Adrenal gland (tissue), 5 donors: ENCODE measurements at regions not wholly inside any gene's neighbourhood (a gene's known extent, or its start where the extent isn't known, plus 50 kb on each side); places are given as distances from the start of the nearest gene placed in this dataset.

Experiments
- POLR2A ChIP-seq, 2 donors: fragments of 450-650 bp; IDR thresholded peaks; one replicate each; pipeline ENCODE4 v1.6.1; 2017; ENCODE audit warnings: antibody characterized with exemption in 2 of 2, mild to moderate bottlenecking in 2 of 2, moderate library complexity in 1 of 2
- TF ChIP-seq, protein P1 (sequence below), 6 experiments: fragments of 450-650 bp in 4 of 6; fragments of 200-600 bp in 2 of 6; sonication (generic) in 1 of 6; IDR thresholded peaks; 1 replicate in 5 of 6; 2 replicates in 1 of 6; pipeline versions ENCODE4 v1.5.1 to v1.8.0; 2016 to 2021; ENCODE audit warnings: antibody characterized with exemption in 6 of 6, mild to moderate bottlenecking in 2 of 6, moderate library complexity in 1 of 6
- donor health status: DM: no; HTN: no; CAD: no.

DNA sequence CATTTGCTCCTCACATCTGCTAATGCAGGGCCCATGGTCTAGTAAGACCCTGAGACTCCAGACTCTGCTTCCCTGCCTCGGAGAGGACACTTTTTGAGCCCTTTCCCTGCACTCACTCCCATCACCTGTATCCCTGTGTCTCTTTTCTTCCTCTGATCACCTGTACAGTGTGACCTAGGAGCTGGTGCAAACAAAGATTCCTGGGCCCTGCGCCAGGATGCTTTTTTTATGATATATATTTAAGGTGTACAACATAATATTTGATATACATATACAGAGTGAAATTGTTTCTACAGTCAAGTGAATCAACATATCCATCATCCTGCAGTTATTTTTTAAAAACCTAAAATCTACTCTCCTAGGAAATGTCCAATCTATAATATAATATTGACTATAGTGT is 355.4 kb downstream of the MAFB start:
- TF ChIP-seq, protein P1, sequence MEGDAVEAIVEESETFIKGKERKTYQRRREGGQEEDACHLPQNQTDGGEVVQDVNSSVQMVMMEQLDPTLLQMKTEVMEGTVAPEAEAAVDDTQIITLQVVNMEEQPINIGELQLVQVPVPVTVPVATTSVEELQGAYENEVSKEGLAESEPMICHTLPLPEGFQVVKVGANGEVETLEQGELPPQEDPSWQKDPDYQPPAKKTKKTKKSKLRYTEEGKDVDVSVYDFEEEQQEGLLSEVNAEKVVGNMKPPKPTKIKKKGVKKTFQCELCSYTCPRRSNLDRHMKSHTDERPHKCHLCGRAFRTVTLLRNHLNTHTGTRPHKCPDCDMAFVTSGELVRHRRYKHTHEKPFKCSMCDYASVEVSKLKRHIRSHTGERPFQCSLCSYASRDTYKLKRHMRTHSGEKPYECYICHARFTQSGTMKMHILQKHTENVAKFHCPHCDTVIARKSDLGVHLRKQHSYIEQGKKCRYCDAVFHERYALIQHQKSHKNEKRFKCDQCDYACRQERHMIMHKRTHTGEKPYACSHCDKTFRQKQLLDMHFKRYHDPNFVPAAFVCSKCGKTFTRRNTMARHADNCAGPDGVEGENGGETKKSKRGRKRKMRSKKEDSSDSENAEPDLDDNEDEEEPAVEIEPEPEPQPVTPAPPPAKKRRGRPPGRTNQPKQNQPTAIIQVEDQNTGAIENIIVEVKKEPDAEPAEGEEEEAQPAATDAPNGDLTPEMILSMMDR (IDR thresholded peaks at IDR 0.05), result no peak
- no peak for TF ChIP-seq POLR2A (IDR thresholded peaks at IDR 0.05)
